Lower lobe of right lung (tissue), 2 donors: ENCODE measurements at regions not wholly inside any gene's neighbourhood (a gene's known extent, or its start where the extent isn't known, plus 50 kb on each side); places are given as distances from the start of the nearest gene placed in this dataset.

ENCODE experiments used
- ATAC-seq, 2 donors: fragments of 200-7000 bp; cut with Tn5 transposase; one replicate each; pipeline ENCODE4 v1.9.1; 2020 to 2022; ENCODE audit warnings: mild to moderate bottlenecking in 2 of 2, moderate library complexity in 2 of 2
- DNase-seq: peaks from one replicate; pipeline ENCODE4 v3.0.0-alpha.2; 2020
- H3K27ac ChIP-seq: fragments of 200-600 bp; one replicate; pipeline ENCODE4 v1.8.0; 2022
- H3K27me3 ChIP-seq: fragments of 200-600 bp; one replicate; pipeline ENCODE4 v1.8.0; 2022; ENCODE audit warnings: low read depth
- H3K36me3 ChIP-seq: fragments of 200-600 bp; one replicate; pipeline ENCODE4 v1.8.0; 2022; ENCODE audit warnings: mild to moderate bottlenecking
- H3K4me1 ChIP-seq: fragments of 200-600 bp; one replicate; pipeline ENCODE4 v1.8.0; 2022
- H3K4me3 ChIP-seq: fragments of 200-600 bp; one replicate; pipeline ENCODE4 v1.8.0; 2022; ENCODE audit warnings: mild to moderate bottlenecking
- H3K9me3 ChIP-seq: fragments of 200-600 bp; one replicate; pipeline ENCODE4 v1.8.0; 2022
- CTCF ChIP-seq: fragments of 200-600 bp; IDR thresholded peaks from one replicate; pipeline ENCODE4 v1.8.0; 2022; ENCODE audit warnings: antibody characterized with exemption, mild to moderate bottlenecking
- intact Hi-C: fragments of 100-400 bp; cut with DNase I; formaldehyde crosslinking; loops from one replicate; pipeline ENCODE4 v1.11.0; 2022
- donor health status: DM: no; HTN: yes; CAD: no; lungs with severe emphysema.

GRCh38 chr20:43376831-43377230 is 80.9 kb upstream of the SRSF6 start:
- no peak for ATAC-seq
- no peak overlapping the region for H3K27ac ChIP-seq
- H3K9me3 ChIP-seq, result no peaks in the 10 kb centered on the region
- H3K4me1 ChIP-seq, result no peaks in the 10 kb centered on the region
- no peak for TF ChIP-seq CTCF
- H3K36me3 ChIP-seq, result no peaks in the 10 kb centered on the region
- H3K4me3 ChIP-seq, result no peak overlapping the region
- H3K27me3 ChIP-seq, result peaks cover 5% of the 10 kb centered on the region
- no peak for DNase-seq
- intact Hi-C loops, result no loop called here

GRCh38 chr20:43375591-43375990 is 82.1 kb upstream of the SRSF6 start:
- Histone ChIP-seq H3K27ac (no peak overlapping the region), H3K4me1 (no peaks in the 10 kb centered on the region), H3K27me3 (peaks cover 5% of the 10 kb centered on the region), H3K36me3 (no peaks in the 10 kb centered on the region), H3K4me3 (no peak overlapping the region), H3K9me3 (no peaks in the 10 kb centered on the region)
- no peak for TF ChIP-seq CTCF
- no peak for DNase-seq
- ATAC-seq, result no peak
- intact Hi-C loops, result no loop called here

GRCh38 chr20:43372051-43372450 is 85.6 kb upstream of the SRSF6 start:
- no peak for TF ChIP-seq CTCF
- DNase-seq (no peak), ATAC-seq (no peak)
- no peaks in the 10 kb centered on the region for H3K27me3 ChIP-seq
- H3K9me3 ChIP-seq, result no peaks in the 10 kb centered on the region
- no peak overlapping the region for H3K27ac ChIP-seq
- H3K4me3 ChIP-seq, result no peak overlapping the region
- no peaks in the 10 kb centered on the region for H3K4me1 ChIP-seq
- intact Hi-C loops, result no loop called here
- no peaks in the 10 kb centered on the region for H3K36me3 ChIP-seq

- Histone ChIP-seq H3K9me3 (no peaks in the 10 kb centered on the region), H3K27ac (no peak overlapping the region), H3K4me1 (no peaks in the 10 kb centered on the region), H3K36me3 (no peaks in the 10 kb centered on the region), H3K27me3 (no peaks in the 10 kb centered on the region), H3K4me3 (no peak overlapping the region)
- intact Hi-C loops, result no loop called here
- DNase-seq (no peak), ATAC-seq (no peak)
- TF ChIP-seq CTCF, result no peak
These were observed 92.0 kb upstream of the SRSF6 start for GRCh38 chr20:43365691-43366090.

GRCh38 chr20:43364001-43364400 is 93.7 kb upstream of the SRSF6 start:
- TF ChIP-seq CTCF, result no peak
- ATAC-seq, result no peak
- intact Hi-C loops, result no loop called here
- Histone ChIP-seq H3K4me1 (no peaks in the 10 kb centered on the region), H3K27me3 (no peaks in the 10 kb centered on the region), H3K36me3 (no peaks in the 10 kb centered on the region), H3K27ac (no peak overlapping the region), H3K9me3 (no peaks in the 10 kb centered on the region), H3K4me3 (no peak overlapping the region)
- DNase-seq, result no peak

GRCh38 chr20:43363506-43363905 is 94.2 kb upstream of the SRSF6 start:
- TF ChIP-seq CTCF, result no peak
- Histone ChIP-seq H3K4me3 (no peak overlapping the region), H3K4me1 (no peaks in the 10 kb centered on the region), H3K9me3 (no peaks in the 10 kb centered on the region), H3K27me3 (no peaks in the 10 kb centered on the region), H3K27ac (no peak overlapping the region), H3K36me3 (no peaks in the 10 kb centered on the region)
- intact Hi-C loops, result no loop called here
- DNase-seq (no peak), ATAC-seq (no peak)
